SU-DHL-6 (cell line): ENCODE measurements at regions not wholly inside any gene's neighbourhood (a gene's known extent, or its start where the extent isn't known, plus 50 kb on each side); places are given as distances from the start of the nearest gene placed in this dataset.

Experiments used
- EZH2phosphoT487 ChIP-seq: fragments of 200-600 bp; sonication (generic), shearing (Covaris generic); conservative IDR thresholded peaks from 2 replicates; pipeline ENCODE4 v1.6.1; 2018; ENCODE audit warnings: mild to moderate bottlenecking, antibody characterized with exemption, low read length, moderate library complexity, mixed read lengths
- TF ChIP-seq, protein P1 (sequence below): fragments of 200-600 bp; sonication (generic); IDR thresholded peaks from one replicate; pipeline ENCODE4 v1.5.1; 2017; ENCODE audit warnings: antibody characterized with exemption, mild to moderate bottlenecking, low read length, moderate library complexity; ENCODE audit not compliant: insufficient read depth, poor library complexity, severe bottlenecking

DNA sequence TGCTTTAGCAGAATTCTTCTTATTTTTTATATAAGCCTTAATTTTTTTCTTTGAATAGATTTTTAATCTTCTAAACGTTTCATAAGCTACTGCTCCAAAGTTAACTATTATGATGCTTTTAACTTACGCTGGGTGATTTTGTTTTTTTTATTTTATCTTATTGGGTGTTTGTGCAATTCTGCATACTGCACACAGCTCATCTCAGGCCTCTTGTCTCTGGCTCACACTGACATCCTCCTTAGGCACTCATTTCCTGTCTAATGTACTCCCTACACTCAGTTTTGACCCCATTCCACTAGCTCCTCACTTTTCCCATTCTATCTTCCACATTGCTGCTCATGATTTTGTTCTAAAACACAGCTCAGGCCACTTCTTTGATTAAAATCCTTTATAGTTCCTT, 111.9 kb upstream of the MAP9 start:
- TF ChIP-seq, protein P1, sequence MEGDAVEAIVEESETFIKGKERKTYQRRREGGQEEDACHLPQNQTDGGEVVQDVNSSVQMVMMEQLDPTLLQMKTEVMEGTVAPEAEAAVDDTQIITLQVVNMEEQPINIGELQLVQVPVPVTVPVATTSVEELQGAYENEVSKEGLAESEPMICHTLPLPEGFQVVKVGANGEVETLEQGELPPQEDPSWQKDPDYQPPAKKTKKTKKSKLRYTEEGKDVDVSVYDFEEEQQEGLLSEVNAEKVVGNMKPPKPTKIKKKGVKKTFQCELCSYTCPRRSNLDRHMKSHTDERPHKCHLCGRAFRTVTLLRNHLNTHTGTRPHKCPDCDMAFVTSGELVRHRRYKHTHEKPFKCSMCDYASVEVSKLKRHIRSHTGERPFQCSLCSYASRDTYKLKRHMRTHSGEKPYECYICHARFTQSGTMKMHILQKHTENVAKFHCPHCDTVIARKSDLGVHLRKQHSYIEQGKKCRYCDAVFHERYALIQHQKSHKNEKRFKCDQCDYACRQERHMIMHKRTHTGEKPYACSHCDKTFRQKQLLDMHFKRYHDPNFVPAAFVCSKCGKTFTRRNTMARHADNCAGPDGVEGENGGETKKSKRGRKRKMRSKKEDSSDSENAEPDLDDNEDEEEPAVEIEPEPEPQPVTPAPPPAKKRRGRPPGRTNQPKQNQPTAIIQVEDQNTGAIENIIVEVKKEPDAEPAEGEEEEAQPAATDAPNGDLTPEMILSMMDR, result no peak
- TF ChIP-seq EZH2phosphoT487, result no peak
